B cell (primary cell): ENCODE measurements at regions not wholly inside any gene's neighbourhood (a gene's known extent, or its start where the extent isn't known, plus 50 kb on each side); places are given as distances from the start of the nearest gene placed in this dataset.

Experiments
- ATAC-seq: fragments of 200-7000 bp; cut with Tn5 transposase; one replicate; pipeline ENCODE4 v1.10.0; 2021; ENCODE audit warnings: low read depth, mild to moderate bottlenecking, moderate number of reproducible peaks, moderate library complexity
- CTCF ChIA-PET: fragments of 350-600 bp; sonication (Branson Sonifier 250); formaldehyde crosslinking; loops from one replicate; lab custom pipeline; 2021; ENCODE audit warnings: antibody characterized with exemption, inconsistent platforms; lab: Charles Lee
- POLR2A ChIA-PET: fragments of 350-600 bp; sonication (Branson Sonifier 250); formaldehyde crosslinking; loops from one replicate; lab custom pipeline; 2021; ENCODE audit warnings: antibody characterized with exemption; lab: Charles Lee
- DNase-seq: peaks from one replicate; pipeline ENCODE4 v3.0.0; 2013
- H2AFZ ChIP-seq: 2 replicates; pipeline ENCODE4 v1.6.1; 2012; ENCODE audit warnings: mild to moderate bottlenecking, low read depth, low read length; ENCODE audit not compliant: insufficient read depth, poor library complexity, severe bottlenecking
- H3K27ac ChIP-seq, 2 donors: 1 replicate in 1 of 2; 2 replicates in 1 of 2; pipeline ENCODE4 v1.5.1; 2012 to 2013; ENCODE audit warnings: low read length in 2 of 2, mild to moderate bottlenecking in 2 of 2, moderate library complexity in 1 of 2
- H3K27me3 ChIP-seq, 4 experiments: fragments of 200-600 bp in 1 of 4; sonication (generic) in 1 of 4; replicated peaks in 1 of 4; 1 replicate in 2 of 4; 2 replicates in 2 of 4; pipeline versions ENCODE4 v1.6.1 to v1.7.0; 2013 to 2016; ENCODE audit warnings: low read length in 3 of 4, mild to moderate bottlenecking in 2 of 4, mixed read lengths in 1 of 4, moderate library complexity in 1 of 4; ENCODE audit not compliant: insufficient read depth in 4 of 4, control insufficient read depth in 3 of 4; ENCODE audit errors: control extremely low read depth in 1 of 4
- H3K36me3 ChIP-seq, 2 experiments: replicated peaks in 1 of 2; 1 replicate in 1 of 2; 2 replicates in 1 of 2; pipeline versions ENCODE4 v1.6.1 to v1.7.1; 2013; ENCODE audit warnings: low read length in 1 of 2; ENCODE audit not compliant: insufficient read depth in 2 of 2, control insufficient read depth in 1 of 2; ENCODE audit errors: control extremely low read depth in 1 of 2, extremely low read depth in 1 of 2
- H3K4me1 ChIP-seq, 2 donors: fragments of 200-600 bp in 1 of 2; sonication (generic) in 1 of 2; 1 replicate in 1 of 2; 2 replicates in 1 of 2; pipeline versions ENCODE4 v1.5.1 to v1.6.1; 2013 to 2017; ENCODE audit warnings: low read length in 2 of 2; ENCODE audit not compliant: control insufficient read depth in 2 of 2, insufficient read depth in 2 of 2
- H3K4me2 ChIP-seq: replicated peaks from 2 replicates; pipeline ENCODE3; 2012; ENCODE audit warnings: mild to moderate bottlenecking, low read depth, low read length; ENCODE audit not compliant: poor library complexity, severe bottlenecking
- H3K4me3 ChIP-seq, 5 experiments: fragments of 200-600 bp in 1 of 5; sonication (generic) in 1 of 5; 1 replicate in 3 of 5; 2 replicates in 2 of 5; pipeline versions ENCODE4 v1.5.1 to v1.7.0; 2011 to 2016; ENCODE audit warnings: low read length in 4 of 5, mild to moderate bottlenecking in 4 of 5, low read depth in 2 of 5, control low read depth in 1 of 5, moderate library complexity in 1 of 5; ENCODE audit not compliant: insufficient read depth in 1 of 5; ENCODE audit errors: control extremely low read depth in 1 of 5, extremely low read depth in 1 of 5
- H3K79me2 ChIP-seq: fragments of 200-600 bp; sonication (generic); one replicate; pipeline ENCODE4 v1.6.0; 2016; ENCODE audit warnings: low read length; ENCODE audit not compliant: control insufficient read depth, insufficient read depth
- H3K9ac ChIP-seq: fragments of 200-600 bp; sonication (generic); 2 replicates; pipeline ENCODE4 v1.6.1; 2017; ENCODE audit warnings: mild to moderate bottlenecking, low read length, moderate library complexity
- H3K9me3 ChIP-seq, 3 donors: one replicate each; pipeline versions ENCODE4 v1.6.1 to v1.7.1; 2013; ENCODE audit warnings: low read length in 2 of 3; ENCODE audit not compliant: control insufficient read depth in 2 of 3, insufficient read depth in 1 of 3; ENCODE audit errors: control extremely low read depth in 1 of 3
- H4K20me1 ChIP-seq: 2 replicates; pipeline ENCODE4 v1.6.0; 2012; ENCODE audit warnings: mild to moderate bottlenecking, low read length; ENCODE audit not compliant: insufficient read depth, control insufficient read depth, poor library complexity, severe bottlenecking
- H3K27ac Mint-ChIP-seq: one replicate; pipeline ENCODE4 v1.8.0; 2021; ENCODE audit warnings: mixed read lengths
- H3K27me3 Mint-ChIP-seq: one replicate; pipeline ENCODE4 v1.8.0; 2021; ENCODE audit warnings: mixed read lengths
- H3K4me1 Mint-ChIP-seq: one replicate; pipeline ENCODE4 v1.8.0; 2021; ENCODE audit warnings: mixed read lengths
- H3K4me3 Mint-ChIP-seq: one replicate; pipeline ENCODE4 v1.8.0; 2021; ENCODE audit warnings: mixed read lengths
- H3K9me3 Mint-ChIP-seq: one replicate; pipeline ENCODE4 v1.8.0; 2022; ENCODE audit warnings: mixed read lengths; ENCODE audit not compliant: insufficient read depth
- CTCF ChIP-seq: fragments of 200-600 bp; IDR thresholded peaks from one replicate; pipeline ENCODE4 v1.8.0; 2022; ENCODE audit warnings: antibody characterized with exemption, mild to moderate bottlenecking
- EZH2 ChIP-seq: IDR thresholded peaks from 2 replicates; pipeline ENCODE4 v1.6.1; 2012; ENCODE audit warnings: borderline replicate concordance, low read depth, mild to moderate bottlenecking, moderate library complexity, low read length; ENCODE audit not compliant: insufficient read depth, poor library complexity, severe bottlenecking
- WGBS: methylation state at CpG from one replicate; pipeline ENCODE4 v1.1.5; 2013; ENCODE audit warnings: missing lambda C conversion rate; ENCODE audit not compliant: insufficient coverage; 5-methylcytosine and 5-hydroxymethylcytosine counted together
- intact Hi-C: fragments of 100-400 bp; cut with micrococcal nuclease; formaldehyde crosslinking; loops from one replicate; pipeline ENCODE4 v1.10.0; 2022

GRCh38 chr2:7931808-7932207 lies 750.0 kb upstream of the ID2 start:
- Histone ChIP-seq H3K9ac (no peak overlapping the region), H3K27ac (no peak overlapping the region), H2AFZ (no peak overlapping the region), H3K79me2 (no peaks in the 10 kb centered on the region), H3K27me3 (peaks cover 0 to 3% (median 0%) of the 10 kb centered on the region in 4 experiments), H3K4me2 (no peak overlapping the region), H3K4me3 (no peak overlapping the region), H3K9me3 (no peaks in the 10 kb centered on the region), H3K4me1 (no peaks in the 10 kb centered on the region), H3K36me3 (no peaks in the 10 kb centered on the region), H4K20me1 (no peaks in the 10 kb centered on the region)
- Mint-ChIP-seq H3K27me3 (peaks cover 7% of the 10 kb centered on the region), H3K9me3 (no peaks in the 10 kb centered on the region), H3K27ac (no peak overlapping the region), H3K4me1 (no peaks in the 10 kb centered on the region), H3K4me3 (no peak overlapping the region)
- intact Hi-C loops: no loop called here
- WGBS: no CpG with 5 or more reads among the region's 4 CpGs
- TF ChIP-seq EZH2: no peak
- no peak for TF ChIP-seq CTCF
- ATAC-seq (no peak), DNase-seq (no peak)
- ChIA-PET POLR2A (no interaction called here), CTCF (no interaction called here)

- POLR2A ChIA-PET: no interaction called here
Measured at GRCh38 chr2:7933672-7934071, 748.2 kb upstream of the ID2 start.

More at GRCh38 chr2:7933672-7934071, 748.2 kb upstream of the ID2 start:
- Histone ChIP-seq H3K79me2 (no peaks in the 10 kb centered on the region), H3K9ac (no peak overlapping the region), H3K36me3 (no peaks in the 10 kb centered on the region), H2AFZ (no peak overlapping the region), H3K27me3 (peaks cover 0 to 3% (median 0%) of the 10 kb centered on the region in 4 experiments), H3K27ac (no peak overlapping the region), H4K20me1 (no peaks in the 10 kb centered on the region), H3K9me3 (no peaks in the 10 kb centered on the region), H3K4me2 (no peak overlapping the region), H3K4me3 (no peak overlapping the region), H3K4me1 (no peaks in the 10 kb centered on the region)
- peaks cover 18% of the 10 kb centered on the region for H3K27me3 Mint-ChIP-seq
- DNase-seq: no peak
- no peak overlapping the region for H3K4me3 Mint-ChIP-seq
- H3K4me1 Mint-ChIP-seq: no peaks in the 10 kb centered on the region
- H3K9me3 Mint-ChIP-seq: no peaks in the 10 kb centered on the region
- intact Hi-C loops: no loop called here
- WGBS: 86% methylated on average over 1 of the region's 1 CpG
- H3K27ac Mint-ChIP-seq: no peak overlapping the region
- no peak for ATAC-seq
- no peak for TF ChIP-seq EZH2
- no peak for TF ChIP-seq CTCF
- CTCF ChIA-PET: no interaction called here
